Stimulated activated CD8-positive, alpha-beta memory T cell treated with anti-CD3 and anti-CD28 coated beads, Interleukin-7, amount 100 ng/mL, for 24 hours (primary cell): ENCODE measurements at regions not wholly inside any gene's neighbourhood (a gene's known extent, or its start where the extent isn't known, plus 50 kb on each side); places are given as distances from the start of the nearest gene placed in this dataset.
"Not testable (repeated sequence)": the region's sequence is repeated elsewhere in the genome, so short reads cannot be mapped to it uniquely, and the experiment has no call there.

Experiments used
- DNase-seq: peaks from one replicate; pipeline ENCODE4 v3.0.0-alpha.2; 2020; ENCODE audit warnings: low read depth

DNA sequence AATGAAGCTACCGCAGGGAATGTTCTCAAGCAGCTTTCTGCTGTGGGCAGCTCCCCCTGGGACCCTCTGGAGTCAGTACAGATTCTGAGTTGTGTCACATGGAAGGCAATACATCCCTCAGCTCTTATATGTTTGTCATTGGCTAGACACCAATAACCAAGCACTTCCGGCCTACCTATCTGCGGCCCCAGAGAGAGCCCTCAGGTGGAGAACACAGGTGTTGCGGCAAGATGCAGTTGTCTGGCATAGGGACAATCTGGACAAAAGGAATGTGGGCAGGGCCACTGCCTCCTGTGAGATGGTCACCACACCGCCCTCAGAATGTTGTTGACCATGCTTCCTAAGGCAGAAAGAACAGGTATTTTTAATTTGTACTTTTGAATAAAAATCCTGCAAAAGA is 118.7 kb downstream of the BRMS1L start:
- DNase-seq = no peak

DNA sequence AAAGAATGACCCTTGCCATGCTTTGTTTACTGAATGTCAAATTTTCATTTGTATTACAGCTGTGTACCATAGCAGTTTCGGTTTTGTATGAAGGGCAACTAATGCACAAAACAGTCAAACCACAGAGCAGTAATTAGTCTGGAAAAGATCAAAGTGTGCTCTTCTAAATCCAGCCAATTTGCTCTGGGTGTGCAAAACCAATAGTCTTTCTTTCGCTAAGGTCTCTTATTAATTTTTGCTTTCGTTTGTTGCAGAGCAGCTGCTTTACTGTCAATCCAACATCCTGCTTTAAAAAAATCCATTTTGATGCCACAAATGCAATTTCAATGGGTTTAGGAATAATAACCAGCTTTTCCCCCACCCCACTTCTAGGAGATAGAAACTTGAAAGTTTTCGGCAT is 114.2 kb downstream of the BRMS1L start:
- no peak for DNase-seq

DNA sequence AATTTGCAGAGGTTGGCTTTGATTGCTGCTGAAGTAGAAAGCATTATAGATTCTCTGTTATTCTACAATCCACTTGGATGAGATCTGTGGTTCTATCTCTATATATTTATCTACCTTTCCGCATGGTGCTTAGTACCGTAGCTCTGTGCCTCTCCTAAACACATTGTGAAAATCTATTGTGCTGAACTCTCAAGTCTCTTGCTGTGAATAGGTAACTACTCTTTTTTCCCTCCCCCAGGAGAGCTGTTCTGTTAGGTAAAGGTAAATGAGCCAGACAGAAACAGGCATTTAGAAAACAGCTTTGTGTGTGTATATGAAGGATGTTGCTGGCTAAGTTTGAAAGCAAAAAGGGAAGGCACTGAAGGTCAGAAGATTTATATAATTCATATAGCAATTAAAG is 112.6 kb downstream of the BRMS1L start:
- no peak for DNase-seq

DNA sequence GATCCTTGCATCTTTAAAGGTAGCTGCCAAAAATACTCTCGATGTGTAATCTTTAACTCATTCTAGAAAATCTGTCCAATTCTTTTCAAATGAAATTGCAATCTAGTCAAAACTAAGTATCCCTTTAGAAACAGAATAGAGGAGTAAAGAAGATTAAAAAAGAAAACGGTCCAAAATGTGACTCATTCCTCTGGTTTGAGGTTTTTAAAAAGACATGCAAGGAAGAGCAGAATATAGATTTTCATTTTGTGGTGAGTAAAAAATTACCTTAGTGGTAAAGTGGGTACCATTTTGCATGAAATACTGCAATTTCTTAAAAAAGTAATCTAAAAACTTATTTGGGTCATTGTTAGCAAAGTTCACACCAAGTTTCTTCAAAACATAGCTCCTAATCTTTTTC is 108.4 kb downstream of the BRMS1L start:
- no peak for DNase-seq

DNA sequence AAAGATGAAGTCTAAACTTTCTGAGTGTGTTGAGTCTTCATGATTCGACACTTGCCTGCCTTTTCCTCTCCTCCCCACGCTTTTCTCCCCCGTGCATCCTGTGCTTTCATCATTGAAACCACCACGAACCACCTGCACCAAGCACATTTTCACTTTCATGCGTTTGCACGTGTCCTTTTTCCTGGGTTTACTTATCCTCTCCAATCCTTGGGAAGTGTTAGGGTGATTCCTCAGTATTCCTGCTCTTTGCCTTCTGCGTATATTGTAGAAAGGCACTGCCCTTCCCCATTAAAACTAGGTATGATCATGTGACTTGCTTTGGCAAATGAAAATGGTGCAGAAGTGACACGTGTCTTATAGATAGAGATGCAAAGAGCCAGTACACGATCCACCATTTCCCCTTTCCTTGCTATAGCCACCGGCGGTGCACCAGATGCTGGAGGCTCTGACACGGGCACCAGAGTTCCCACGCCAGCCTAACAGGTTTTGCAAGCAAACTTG is 106.6 kb downstream of the BRMS1L start:
- DNase-seq = no peak

DNA sequence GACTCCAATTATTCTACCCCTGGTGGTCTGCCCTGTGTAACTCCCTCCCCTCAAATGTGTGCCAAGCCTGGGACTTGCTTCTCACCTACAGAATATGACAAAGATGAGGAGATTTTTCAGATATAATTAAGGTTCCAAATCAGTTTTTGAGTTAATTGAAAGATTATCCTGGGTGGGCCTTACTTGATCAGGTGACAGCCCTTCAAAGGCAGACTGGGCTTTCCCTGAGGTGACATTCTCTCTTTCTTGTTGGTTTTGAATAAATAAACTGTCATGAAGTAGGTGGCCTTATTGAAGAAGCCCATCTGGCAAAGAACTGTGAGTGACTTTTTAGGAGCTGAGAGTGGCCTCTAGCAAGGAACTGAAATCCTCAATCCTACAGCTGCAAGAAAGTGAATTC is 106.0 kb downstream of the BRMS1L start:
- no peak for DNase-seq

DNA sequence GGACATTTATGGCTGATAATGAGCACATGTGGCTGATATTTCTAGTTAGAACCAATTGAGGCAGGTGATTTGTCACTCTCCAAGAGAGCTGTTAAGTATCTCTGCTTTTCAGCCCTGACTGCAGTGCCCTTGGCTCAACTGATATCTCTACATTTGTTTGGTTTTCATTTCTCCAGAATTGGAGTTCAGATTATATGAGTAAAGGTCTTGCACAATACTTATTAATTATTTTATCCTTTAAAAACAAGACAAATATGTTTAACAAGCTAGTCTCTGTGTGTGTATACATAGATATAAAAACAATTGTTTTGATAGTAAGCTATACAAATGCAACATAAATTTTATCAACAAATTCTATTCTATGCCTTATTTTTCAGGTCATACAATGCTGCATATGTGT is 105.2 kb downstream of the BRMS1L start:
- no peak for DNase-seq

DNA sequence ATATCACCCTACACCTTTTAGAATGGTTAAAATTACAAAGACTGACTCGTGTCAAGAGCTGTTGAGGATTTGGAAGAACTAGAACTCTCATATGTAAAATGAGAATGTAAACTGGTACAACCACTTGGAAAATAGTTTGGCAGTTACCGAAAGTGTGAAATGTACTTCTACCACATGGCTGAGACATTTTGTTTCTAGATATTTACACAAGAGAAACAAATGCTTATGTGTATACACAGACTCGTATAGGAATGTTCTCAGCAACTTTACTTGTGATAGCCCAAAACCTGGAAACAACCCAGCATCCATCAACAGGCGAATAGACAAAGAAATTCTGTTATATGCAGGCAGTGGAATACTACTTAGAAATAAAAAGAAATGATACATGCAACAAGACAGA is 103.0 kb downstream of the BRMS1L start:
- no peak for DNase-seq

DNA sequence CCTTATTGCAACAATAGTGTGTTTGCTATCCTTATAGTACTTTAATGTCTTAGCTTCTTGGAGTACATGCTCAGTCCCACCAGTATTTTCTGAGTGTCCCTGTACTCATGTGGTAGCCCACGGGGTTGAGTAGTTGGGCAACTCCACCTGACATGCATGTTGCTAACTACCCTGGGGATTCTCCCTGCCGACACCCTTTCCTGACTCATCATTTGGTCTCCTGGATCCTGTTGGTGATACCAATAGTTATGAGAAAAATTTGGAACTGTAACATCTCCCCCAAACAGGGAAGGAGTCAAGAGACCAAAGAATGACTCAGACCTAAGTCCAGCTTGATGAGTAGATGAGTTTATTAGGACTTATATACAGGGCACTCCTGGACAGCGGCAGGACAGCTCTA is 101.6 kb downstream of the BRMS1L start:
- no peak for DNase-seq

DNA sequence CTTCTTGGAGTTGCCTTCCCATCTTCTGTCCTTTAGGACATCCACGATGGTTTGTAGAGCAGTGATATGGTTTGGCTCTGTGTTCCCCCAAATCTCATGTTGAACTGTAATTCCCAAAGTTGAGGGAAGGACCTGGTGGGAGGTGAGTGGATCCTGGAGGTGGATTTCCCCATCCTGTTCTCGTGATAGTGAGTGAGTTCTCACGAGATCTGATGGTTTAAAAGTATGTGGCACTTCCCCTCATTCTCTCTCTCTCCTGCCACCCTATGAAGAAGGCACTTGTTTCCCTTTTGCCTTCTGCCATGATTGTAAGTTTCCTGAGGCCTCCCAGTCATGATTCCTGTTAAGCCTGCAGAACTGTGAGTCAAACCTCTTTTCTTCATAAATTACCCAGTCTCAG is 99.2 kb downstream of the BRMS1L start:
- no peak for DNase-seq

DNA sequence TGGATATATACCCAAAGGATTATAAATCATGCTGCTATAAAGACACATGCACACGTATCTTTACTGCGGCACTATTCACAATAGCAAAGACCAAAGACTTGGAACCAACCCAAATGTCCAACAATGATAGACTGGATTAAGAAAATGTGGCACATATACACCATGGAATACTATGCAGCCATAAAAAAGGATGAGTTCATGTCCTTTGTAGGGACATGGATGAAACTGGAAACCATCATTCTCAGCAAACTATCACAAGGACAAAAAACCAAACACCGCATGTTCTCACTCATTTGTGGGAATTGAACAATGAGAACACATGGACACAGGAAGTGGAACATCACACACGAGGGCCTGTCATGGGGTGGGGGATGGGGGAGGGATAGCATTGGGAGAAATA is 96.5 kb downstream of the BRMS1L start:
- not testable (repeated sequence) for DNase-seq

DNA sequence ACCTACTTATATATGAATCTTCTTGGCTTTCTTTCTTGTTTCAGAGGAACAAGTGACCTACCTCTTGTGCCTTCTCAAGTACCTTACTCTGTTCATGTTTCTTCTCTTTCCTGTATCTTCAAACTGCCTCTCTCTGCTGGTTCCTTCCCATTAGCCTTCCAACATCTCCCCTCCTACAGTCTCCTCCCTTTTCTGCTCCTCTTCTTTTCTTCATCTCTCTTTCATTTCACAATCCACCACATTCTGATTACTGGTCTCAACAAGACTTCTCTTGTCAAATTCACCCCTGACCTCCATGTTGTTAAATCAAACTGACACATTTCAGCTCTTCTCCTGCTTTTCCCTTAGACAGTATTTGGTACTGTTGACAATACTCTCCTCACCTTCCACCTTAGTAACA is 95.6 kb downstream of the BRMS1L start:
- DNase-seq = no peak
